HepG2 (cell line): ENCODE measurements at regions not wholly inside any gene's neighbourhood (a gene's known extent, or its start where the extent isn't known, plus 50 kb on each side); places are given as distances from the start of the nearest gene placed in this dataset.

ENCODE experiments used
- ATAC-seq: fragments of 200-7000 bp; cut with Tn5 transposase; 3 replicates; pipeline ENCODE4 v1.9.1; 2020; ENCODE audit warnings: mild to moderate bottlenecking, moderate library complexity
- BruUV-seq: library from RNA; stranded (reverse); fragments of 400-500 nt; replicated peaks from 2 replicates; lab custom pipeline; 2021; lab: Mats Ljungman, UMichigan
- CTCF ChIA-PET: fragments of 300-600 bp; formaldehyde crosslinking; extraction: SDS; loops from one replicate; lab custom pipeline; 2021; ENCODE audit warnings: low total read pairs, inconsistent platforms, low intra/inter-chr PET ratio; lab: Yijun Ruan, JAX
- POLR2A ChIA-PET: fragments of 350-600 bp; sonication (Branson Sonifier 250); formaldehyde crosslinking; loops from one replicate; lab custom pipeline; 2020; ENCODE audit warnings: antibody characterized with exemption, inconsistent platforms; lab: Yijun Ruan, JAX
- DNase-seq: peaks from one replicate; pipeline ENCODE4 v3.0.0-alpha.2; 2015; ENCODE audit warnings: low spot score
- FAIRE-seq: peaks from 3 replicates; lab custom pipeline; 2011; peaks lifted over from hg19 to GRCh38; lab: Jason Lieb, UNC
- H2AFZ ChIP-seq: one replicate; pipeline ENCODE4 v1.6.1; 2011; ENCODE audit warnings: low read length, inconsistent platforms
- H3K27ac ChIP-seq: fragments of 300-600 bp; 3 replicates; pipeline ENCODE4 v1.8.0; 2011; ENCODE audit warnings: mixed run types, mild to moderate bottlenecking, mixed read lengths, low read length, inconsistent platforms; ENCODE audit not compliant: insufficient read depth; ENCODE audit errors: extremely low read length
- H3K27me3 ChIP-seq, 2 experiments: fragments of 200-600 bp in 1 of 2; 2 replicates in 1 of 2; 3 replicates in 1 of 2; pipeline versions ENCODE4 v1.6.0 to v1.8.0; 2011; ENCODE audit warnings: low read length in 2 of 2, mild to moderate bottlenecking in 2 of 2, moderate library complexity in 2 of 2, inconsistent platforms in 1 of 2; ENCODE audit not compliant: insufficient read depth in 2 of 2, control insufficient read depth in 1 of 2
- H3K36me3 ChIP-seq, 2 experiments: fragments of 200-600 bp in 1 of 2; replicated peaks in 1 of 2; 2 replicates in 1 of 2; 3 replicates in 1 of 2; pipeline versions ENCODE4 v1.5.1 to v1.8.0; 2011; ENCODE audit warnings: low read length in 2 of 2, inconsistent platforms in 1 of 2; ENCODE audit not compliant: insufficient read depth in 2 of 2, control insufficient read depth in 1 of 2
- H3K4me1 ChIP-seq: 2 replicates; pipeline ENCODE4 v1.5.1; 2012; ENCODE audit warnings: low read length, inconsistent platforms; ENCODE audit not compliant: insufficient read depth
- H3K4me2 ChIP-seq: 2 replicates; pipeline ENCODE4 v1.6.0; 2011; ENCODE audit warnings: low read depth, low read length, inconsistent platforms
- H3K4me3 ChIP-seq, 3 experiments: fragments of 200-600 bp in 1 of 3; sonication (generic), shearing (Covaris generic) in 1 of 3; replicated peaks in 1 of 3; 2 replicates each; pipeline ENCODE4 v1.5.1; 2011 to 2016; ENCODE audit warnings: low read length in 3 of 3, inconsistent platforms in 2 of 3, low read depth in 2 of 3, mild to moderate bottlenecking in 2 of 3, control low read depth in 1 of 3, mixed read lengths in 1 of 3; ENCODE audit not compliant: insufficient read depth in 1 of 3
- H3K79me2 ChIP-seq: one replicate; pipeline ENCODE4 v1.6.1; 2011; ENCODE audit warnings: low read length, inconsistent platforms; ENCODE audit not compliant: insufficient read depth
- H3K9ac ChIP-seq: 2 replicates; pipeline ENCODE4 v1.6.0; 2011; ENCODE audit warnings: mild to moderate bottlenecking, low read depth, low read length, inconsistent platforms; ENCODE audit not compliant: insufficient read depth
- H3K9me3 ChIP-seq: 2 replicates; pipeline ENCODE4 v1.5.1; 2012; ENCODE audit warnings: mild to moderate bottlenecking, low read length
- H4K20me1 ChIP-seq: 2 replicates; pipeline ENCODE4 v1.6.0; 2011; ENCODE audit warnings: inconsistent platforms, mild to moderate bottlenecking, low read length, moderate library complexity; ENCODE audit not compliant: insufficient read depth
- MAFG ChIP-seq: sonication (generic); formaldehyde crosslinking; IDR thresholded peaks from 2 replicates; pipeline ENCODE4 v1.5.1; 2020; ENCODE audit warnings: mild to moderate bottlenecking, missing genetic modification reagents
- MAFK ChIP-seq, 2 experiments: IDR thresholded peaks in 1 of 2; conservative IDR thresholded peaks in 1 of 2; 2 replicates each; pipeline ENCODE4 v1.6.1; 2011; ENCODE audit warnings: improper control_type of control experiment in 2 of 2, low read length in 2 of 2
- PCBP1 ChIP-seq: fragments of 200-400 bp; formaldehyde crosslinking; IDR thresholded peaks from 2 replicates; pipeline ENCODE4 v1.6.1; 2017; ENCODE audit warnings: mild to moderate bottlenecking, low read depth, low read length, borderline replicate concordance
- WGBS: methylation state at CpG from one replicate; pipeline ENCODE4 v1.1.6; 2017; ENCODE audit warnings: low lambda C conversion rate; 5-methylcytosine and 5-hydroxymethylcytosine counted together
- in situ Hi-C: cut with HindIII; loops from 2 replicates; pipeline ENCODE4 v1.10.0; 2017; ENCODE audit warnings: low pct_unique_long_range_greater_than_20kb; ENCODE audit not compliant: extremely low pct_ligation_motif_present
- intact Hi-C: fragments of 100-400 bp; cut with micrococcal nuclease; formaldehyde crosslinking; loops from one replicate; pipeline ENCODE4 v1.10.0; 2022; ENCODE audit not compliant: unreplicated experiment
- TF ChIP-seq, protein P1 (sequence below): sonication (generic); formaldehyde crosslinking; IDR thresholded peaks from 2 replicates; pipeline ENCODE4 v1.8.1; 2023; ENCODE audit warnings: mild to moderate bottlenecking, moderate library complexity, missing genetic modification reagents

DNA sequence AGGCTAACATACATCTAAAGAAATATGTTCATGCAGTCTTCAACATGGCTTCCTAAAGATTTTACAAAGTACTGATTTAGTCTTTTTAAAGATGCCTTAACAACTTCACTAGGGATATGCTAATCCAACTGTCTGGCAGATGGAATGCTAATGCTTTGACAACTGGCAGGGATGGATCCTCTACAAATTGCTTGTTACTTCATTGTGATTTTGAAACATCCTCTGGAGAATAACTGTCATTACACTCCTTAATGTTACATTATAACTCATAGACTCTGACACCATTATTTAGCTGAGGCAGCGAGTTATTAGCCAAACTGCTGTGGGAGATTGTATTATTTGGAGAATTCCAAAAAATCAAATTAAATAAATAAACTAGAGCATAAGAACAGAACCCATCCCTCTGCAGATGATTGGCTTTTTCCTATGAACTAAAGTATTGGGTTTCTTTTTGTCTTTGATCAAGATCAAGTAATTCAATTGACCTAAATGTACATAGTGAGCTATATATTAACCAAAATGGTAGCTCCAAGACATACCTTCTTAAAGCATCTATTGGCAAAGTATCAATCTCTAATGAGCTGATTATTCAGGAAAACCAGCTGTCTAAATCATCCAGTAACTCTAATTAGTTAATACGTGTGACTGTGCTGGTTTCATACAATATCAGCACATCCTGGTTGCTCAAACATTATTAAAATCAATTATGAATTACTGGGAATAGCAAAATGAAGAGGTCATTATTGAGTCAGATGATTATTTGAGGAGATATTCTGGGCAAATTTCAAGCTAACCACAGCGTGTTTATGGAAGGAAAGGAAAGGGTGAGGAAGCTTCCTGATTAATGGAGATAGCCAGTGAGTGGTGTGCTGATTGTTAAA lies 321.3 kb upstream of the TFPI start:
- Histone ChIP-seq H3K27me3 (no peaks in the 10 kb centered on the region), H3K9ac (no peak overlapping the region), H3K4me3 (no peak overlapping the region), H3K36me3 (no peaks in the 10 kb centered on the region), H3K79me2 (no peaks in the 10 kb centered on the region), H2AFZ (no peak overlapping the region), H3K4me1 (no peaks in the 10 kb centered on the region), H3K27ac (no peak overlapping the region), H3K4me2 (no peak overlapping the region), H4K20me1 (no peaks in the 10 kb centered on the region), H3K9me3 (no peaks in the 10 kb centered on the region)
- intact Hi-C loops (no loop called here), in situ Hi-C loops (no loop called here)
- 14% methylated on average over 3 of the region's 3 CpGs for WGBS
- FAIRE-seq (no peak), DNase-seq (no peak), ATAC-seq (no peak)
- BruUV-seq = no TSS peak
- POLR2A ChIA-PET = no interaction called here
- CTCF ChIA-PET = no interaction called here
- TF ChIP-seq PCBP1 (no peak), MAFK (conservative IDR thresholded peaks at IDR 0.05 in 1 of 2, IDR thresholded peaks at IDR 0.05 in 1 of 2; ENCODE audit: low read length in 2 of 2) (0 out of 4 replicates have a peak, but pooled peaks of 1 of the 2 experiments have one; percentile 9)
- TF ChIP-seq, protein P1, sequence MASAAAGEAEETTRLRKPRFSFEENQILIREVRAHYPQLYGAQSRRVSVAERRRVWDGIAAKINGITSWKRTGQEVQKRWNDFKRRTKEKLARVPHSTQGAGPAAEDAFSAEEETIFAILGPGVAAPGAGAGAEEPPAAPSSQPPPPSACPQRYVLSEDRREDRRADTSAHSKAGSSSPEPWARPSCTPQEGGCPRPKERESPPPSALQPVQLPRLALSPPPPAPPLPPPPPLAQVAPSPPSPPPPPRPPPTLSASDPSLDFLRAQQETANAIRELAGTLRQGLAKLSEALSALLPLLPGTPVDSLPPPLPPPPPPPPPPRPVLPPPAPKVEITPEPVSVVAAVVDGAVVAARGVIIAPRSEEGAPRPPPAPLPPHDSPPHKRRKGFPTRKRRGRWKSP (CRISPR knock-in tag) = no peak

DNA sequence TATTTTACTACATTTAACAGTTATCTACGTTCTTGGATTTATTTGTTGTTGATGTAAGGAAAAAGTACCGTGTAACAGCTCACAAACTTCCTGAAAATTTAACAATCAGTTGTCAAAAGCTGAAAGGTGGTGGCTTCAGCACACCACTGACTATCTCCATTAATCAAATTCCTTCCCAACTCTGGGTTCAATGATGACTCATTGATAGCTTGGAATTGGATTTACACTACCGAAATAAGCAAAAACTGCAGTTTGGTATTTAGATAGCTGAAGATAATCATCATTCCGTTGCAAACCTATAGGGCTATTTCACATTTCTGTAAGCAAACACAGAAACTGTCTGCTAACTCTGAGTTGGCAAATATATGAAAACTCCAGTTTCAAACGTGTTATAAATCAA lies 322.3 kb upstream of the TFPI start:
- no peaks in the 10 kb centered on the region for H3K27me3 ChIP-seq
- TF ChIP-seq MAFG = no peak
- no peak overlapping the region for H3K27ac ChIP-seq
- H3K9me3 ChIP-seq = no peaks in the 10 kb centered on the region
- 13% methylated on average over 5 of the region's 5 CpGs for WGBS
- no peaks in the 10 kb centered on the region for H3K79me2 ChIP-seq
- H2AFZ ChIP-seq = no peak overlapping the region
- DNase-seq (no peak), FAIRE-seq (no peak), ATAC-seq (no peak)
- no peaks in the 10 kb centered on the region for H4K20me1 ChIP-seq
- H3K4me1 ChIP-seq = no peaks in the 10 kb centered on the region
- H3K36me3 ChIP-seq = no peaks in the 10 kb centered on the region
- no TSS peak for BruUV-seq
- ChIA-PET CTCF (no interaction called here), POLR2A (no interaction called here)
- intact Hi-C loops (no loop called here), in situ Hi-C loops (no loop called here)
- H3K9ac ChIP-seq = no peak overlapping the region
- no peak overlapping the region for H3K4me3 ChIP-seq
- no peak overlapping the region for H3K4me2 ChIP-seq
